ENCODE measurements at regions not wholly inside any gene's neighbourhood (a gene's known extent, or its start where the extent isn't known, plus 50 kb on each side); places are given as distances from the start of the nearest gene placed in this dataset.
A peak's percentile ranks its signal among the peaks of the same experiment; 100 is the strongest.

DNA sequence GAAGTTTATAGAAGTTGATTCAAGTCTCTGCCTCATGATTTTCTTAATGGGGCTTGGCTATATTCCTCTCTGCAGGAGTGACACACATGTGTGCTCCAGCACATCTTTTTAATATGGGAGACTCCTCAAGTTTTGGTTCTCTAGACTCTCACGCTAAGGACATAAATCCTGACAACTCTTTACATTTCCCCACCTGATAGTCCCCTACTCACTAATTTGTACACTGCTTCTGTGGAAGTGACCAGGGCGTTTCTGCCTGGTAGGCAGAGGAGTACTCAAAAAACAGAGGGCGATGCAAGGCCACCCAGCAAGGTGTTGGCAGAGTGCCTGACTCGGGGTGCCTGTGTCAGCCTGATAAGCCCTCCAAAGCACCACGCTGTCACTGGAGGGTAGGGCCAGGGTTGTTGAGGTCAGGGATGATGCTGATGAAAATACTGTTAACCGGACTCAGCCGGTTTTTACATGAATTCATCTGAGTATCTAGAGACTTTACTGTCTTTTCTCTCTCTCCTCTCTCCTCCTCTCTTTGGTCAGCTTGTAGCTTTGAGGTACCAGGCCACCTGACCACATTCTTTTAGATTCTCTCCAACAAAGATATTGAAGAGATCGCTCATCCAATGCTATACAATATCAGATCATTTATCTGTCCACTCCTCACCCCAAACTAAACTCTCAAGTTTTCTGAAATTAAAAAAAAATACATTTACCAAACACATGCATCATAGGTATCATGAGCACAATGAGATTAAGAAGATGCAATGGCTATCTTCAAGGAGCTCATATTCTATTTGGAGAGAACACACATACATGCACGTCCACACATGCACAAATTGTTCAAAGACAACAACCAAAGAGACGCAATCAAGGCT is 205.2 kb downstream of the PIK3R1 start:
- Mint-ChIP-seq H3K27ac (no peak overlapping the region), H3K4me3 (no peak overlapping the region), H3K27me3 (ENCODE audit: low read depth in 2 of 2) (no peaks in the 10 kb centered on the region), H3K4me1 (peaks cover 10 to 25% of the 10 kb centered on the region in 2 donors), H3K36me3 (no peaks in the 10 kb centered on the region), H3K9me3 (no peaks in the 10 kb centered on the region)
- 65% methylated on average over 9 of the region's 10 CpGs for WGBS (ENCODE audit: insufficient coverage)
- TF ChIP-seq, protein P1, sequence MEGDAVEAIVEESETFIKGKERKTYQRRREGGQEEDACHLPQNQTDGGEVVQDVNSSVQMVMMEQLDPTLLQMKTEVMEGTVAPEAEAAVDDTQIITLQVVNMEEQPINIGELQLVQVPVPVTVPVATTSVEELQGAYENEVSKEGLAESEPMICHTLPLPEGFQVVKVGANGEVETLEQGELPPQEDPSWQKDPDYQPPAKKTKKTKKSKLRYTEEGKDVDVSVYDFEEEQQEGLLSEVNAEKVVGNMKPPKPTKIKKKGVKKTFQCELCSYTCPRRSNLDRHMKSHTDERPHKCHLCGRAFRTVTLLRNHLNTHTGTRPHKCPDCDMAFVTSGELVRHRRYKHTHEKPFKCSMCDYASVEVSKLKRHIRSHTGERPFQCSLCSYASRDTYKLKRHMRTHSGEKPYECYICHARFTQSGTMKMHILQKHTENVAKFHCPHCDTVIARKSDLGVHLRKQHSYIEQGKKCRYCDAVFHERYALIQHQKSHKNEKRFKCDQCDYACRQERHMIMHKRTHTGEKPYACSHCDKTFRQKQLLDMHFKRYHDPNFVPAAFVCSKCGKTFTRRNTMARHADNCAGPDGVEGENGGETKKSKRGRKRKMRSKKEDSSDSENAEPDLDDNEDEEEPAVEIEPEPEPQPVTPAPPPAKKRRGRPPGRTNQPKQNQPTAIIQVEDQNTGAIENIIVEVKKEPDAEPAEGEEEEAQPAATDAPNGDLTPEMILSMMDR (IDR thresholded peaks at IDR 0.05) = no peak
- H3K4me1 ChIP-seq (ENCODE audit: control insufficient read depth, insufficient read depth, low read length) = peaks cover 9% of the 10 kb centered on the region
- H3K4me3 ChIP-seq (ENCODE audit: low read length) = no peak overlapping the region
- intact Hi-C loops (cut with micrococcal nuclease) = no loop called here
- H3K27ac ChIP-seq (ENCODE audit: low read length) = no peak overlapping the region
- no peak for DNase-seq
- H3K36me3 ChIP-seq (ENCODE audit: control insufficient read depth, insufficient read depth, low read length) = no peaks in the 10 kb centered on the region
- H3K27me3 ChIP-seq (ENCODE audit: control insufficient read depth, insufficient read depth, low read length) = no peaks in the 10 kb centered on the region
- ATAC-seq = peak in 1 of 3 donors; percentile 48
- no peaks in the 10 kb centered on the region for H3K9me3 ChIP-seq (ENCODE audit: control insufficient read depth, insufficient read depth, low read length)

DNA sequence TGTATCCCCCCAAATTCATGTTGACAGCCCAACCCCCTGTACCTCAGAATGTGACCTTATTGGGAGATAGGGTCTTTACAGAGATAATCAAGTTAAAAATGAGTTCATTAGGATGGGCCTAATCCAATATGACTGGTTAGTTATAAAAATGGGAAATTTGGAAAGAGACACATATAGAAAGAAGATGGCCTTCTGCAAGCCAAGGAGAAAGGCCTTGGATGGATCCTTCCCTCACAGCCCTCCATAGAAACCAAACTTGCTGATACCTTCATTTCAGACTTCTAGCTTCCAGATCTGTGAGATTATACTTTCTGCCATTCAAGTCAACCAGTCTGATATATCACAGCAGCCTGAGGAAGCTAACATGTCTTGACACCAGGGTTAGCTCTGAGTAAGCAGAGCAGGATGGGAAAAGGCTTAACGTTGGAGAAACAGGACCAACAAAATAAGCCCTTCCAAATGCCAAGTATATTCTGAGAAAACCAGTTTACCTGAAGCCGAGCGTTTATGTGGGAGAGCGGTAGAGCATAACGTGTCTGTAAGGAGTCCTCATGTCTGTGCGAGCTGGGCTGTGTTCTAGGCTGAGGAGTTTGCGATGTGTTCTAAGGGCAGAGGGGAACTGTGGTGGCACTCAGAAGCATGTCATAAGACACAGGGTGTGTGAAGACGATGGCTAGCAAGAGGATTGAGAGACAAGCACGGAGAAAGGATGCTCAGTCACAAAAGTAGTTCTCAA is 206.1 kb downstream of the PIK3R1 start:
- no peaks in the 10 kb centered on the region for H3K36me3 ChIP-seq (ENCODE audit: control insufficient read depth, insufficient read depth, low read length)
- no peak overlapping the region for H3K4me3 ChIP-seq (ENCODE audit: low read length)
- intact Hi-C loops (cut with micrococcal nuclease) = no loop called here
- peaks cover 12% of the 10 kb centered on the region for H3K4me1 ChIP-seq (ENCODE audit: control insufficient read depth, insufficient read depth, low read length)
- no peak overlapping the region for H3K27ac ChIP-seq (ENCODE audit: low read length)
- H3K27me3 ChIP-seq (ENCODE audit: control insufficient read depth, insufficient read depth, low read length) = no peaks in the 10 kb centered on the region
- Mint-ChIP-seq H3K9me3 (no peaks in the 10 kb centered on the region), H3K27me3 (ENCODE audit: low read depth in 2 of 2) (no peaks in the 10 kb centered on the region), H3K27ac (peak overlapping the region in 1 of 2 donors; percentile 0), H3K4me1 (peaks cover 17 to 32% of the 10 kb centered on the region in 2 donors), H3K4me3 (no peak overlapping the region), H3K36me3 (no peaks in the 10 kb centered on the region)
- TF ChIP-seq, protein P1 (IDR thresholded peaks at IDR 0.05) = no peak
- H3K9me3 ChIP-seq (ENCODE audit: control insufficient read depth, insufficient read depth, low read length) = no peaks in the 10 kb centered on the region
- no peak for ATAC-seq
- DNase-seq = no peak
- WGBS (ENCODE audit: insufficient coverage) = 94% methylated on average over 9 of the region's 9 CpGs

DNA sequence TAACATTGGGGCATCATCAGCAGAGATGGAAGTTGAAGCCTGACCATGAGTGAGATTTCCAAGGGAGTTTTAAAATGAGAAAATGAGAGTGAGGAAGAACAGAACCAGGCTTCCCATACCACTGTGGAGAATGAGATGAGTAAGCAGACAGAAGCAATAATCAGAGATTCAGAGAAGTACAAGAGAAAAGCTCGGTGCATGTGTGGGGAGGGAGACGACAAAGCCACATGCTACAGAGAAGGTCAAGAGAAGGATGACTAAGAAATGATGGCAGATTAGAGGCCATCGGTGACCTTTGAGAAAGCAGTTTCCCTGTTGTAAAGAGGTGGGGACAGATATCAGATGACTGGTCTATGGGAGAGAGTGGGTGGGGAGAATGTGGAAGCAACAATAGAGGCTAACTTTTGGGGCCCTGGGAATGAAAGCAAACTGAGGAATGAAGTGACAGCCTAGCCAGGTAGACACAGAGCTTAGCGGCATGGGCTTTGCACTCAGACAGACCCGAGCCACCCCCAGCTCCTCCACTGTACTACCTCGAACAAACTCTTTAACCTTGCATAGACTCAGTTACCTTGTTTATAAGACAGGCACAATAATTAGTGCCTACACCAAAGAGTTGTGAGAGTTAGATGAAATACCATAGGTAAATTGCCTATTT is 207.7 kb downstream of the PIK3R1 start:
- TF ChIP-seq, protein P1 (IDR thresholded peaks at IDR 0.05) = no peak
- H3K9me3 Mint-ChIP-seq = no peaks in the 10 kb centered on the region
- H3K4me1 Mint-ChIP-seq = peaks cover 19 to 35% of the 10 kb centered on the region in 2 donors
- Histone ChIP-seq H3K9me3 (ENCODE audit: control insufficient read depth, insufficient read depth, low read length) (no peaks in the 10 kb centered on the region), H3K4me3 (ENCODE audit: low read length) (no peak overlapping the region), H3K36me3 (ENCODE audit: control insufficient read depth, insufficient read depth, low read length) (no peaks in the 10 kb centered on the region), H3K27ac (ENCODE audit: low read length) (no peak overlapping the region), H3K4me1 (ENCODE audit: control insufficient read depth, insufficient read depth, low read length) (peaks cover 12% of the 10 kb centered on the region), H3K27me3 (ENCODE audit: control insufficient read depth, insufficient read depth, low read length) (no peaks in the 10 kb centered on the region)
- DNase-seq (no peak), ATAC-seq (no peak)
- no peaks in the 10 kb centered on the region for H3K27me3 Mint-ChIP-seq (ENCODE audit: low read depth in 2 of 2)
- H3K27ac Mint-ChIP-seq = peak overlapping the region; percentile 0 to 36
- intact Hi-C loops (cut with micrococcal nuclease) = no loop called here
- H3K36me3 Mint-ChIP-seq = no peaks in the 10 kb centered on the region
- 64% methylated on average over 5 of the region's 6 CpGs for WGBS (ENCODE audit: insufficient coverage)
- H3K4me3 Mint-ChIP-seq = no peak overlapping the region
